SK-N-SH (cell line): ENCODE measurements at regions not wholly inside any gene's neighbourhood (a gene's known extent, or its start where the extent isn't known, plus 50 kb on each side); places are given as distances from the start of the nearest gene placed in this dataset.

Source experiments
- CTCF ChIA-PET: fragments of 300-600, 350-600 bp; formaldehyde crosslinking; extraction: SDS; loops from one replicate; lab custom pipeline; 2021; lab: Yijun Ruan, JAX
- POLR2A ChIA-PET: fragments of 350-600 bp; sonication (Branson Sonifier 250); formaldehyde crosslinking; extraction: SDS; loops from one replicate; lab custom pipeline; 2020; ENCODE audit warnings: antibody characterized with exemption, inconsistent platforms; lab: Yijun Ruan, JAX
- DNase-seq: peaks from one replicate; pipeline ENCODE4 v3.0.0; 2012
- H2AFZ ChIP-seq: fragments of 200-600 bp; sonication (generic); 2 replicates; pipeline ENCODE4 v1.8.1; 2016; ENCODE audit warnings: antibody characterized with exemption, mild to moderate bottlenecking, low read depth
- H3F3A ChIP-seq: fragments of 200-600 bp; sonication (generic); replicated peaks from 2 replicates; pipeline ENCODE3; 2016; ENCODE audit warnings: antibody characterized with exemption, mild to moderate bottlenecking; ENCODE audit not compliant: insufficient read depth
- H3K27ac ChIP-seq, 2 experiments: fragments of 200-500 bp in 1 of 2; fragments of 200-600 bp in 1 of 2; sonication (Bioruptor generic) in 1 of 2; sonication (generic), shearing (Covaris generic) in 1 of 2; 2 replicates each; pipeline versions ENCODE4 v1.5.1 to v1.6.1; 2014 to 2016; ENCODE audit warnings: low read depth in 2 of 2, inconsistent platforms in 1 of 2, low read length in 1 of 2, mild to moderate bottlenecking in 1 of 2, mixed read lengths in 1 of 2
- H3K27me3 ChIP-seq: fragments of 200-600 bp; sonication (generic), shearing (Covaris generic); 2 replicates; pipeline ENCODE4 v1.6.1; 2016; ENCODE audit warnings: mixed run types; ENCODE audit not compliant: insufficient read depth
- H3K36me3 ChIP-seq, 2 experiments: fragments of 200-500 bp in 1 of 2; fragments of 200-600 bp in 1 of 2; sonication (Bioruptor generic) in 1 of 2; sonication (generic) in 1 of 2; replicated peaks in 1 of 2; 2 replicates each; pipeline versions ENCODE3 to v1.5.1; 2014 to 2016; ENCODE audit warnings: low read length in 1 of 2, mild to moderate bottlenecking in 1 of 2; ENCODE audit not compliant: insufficient read depth in 2 of 2, control insufficient read depth in 1 of 2
- H3K4me1 ChIP-seq, 2 experiments: fragments of 200-500 bp in 1 of 2; fragments of 200-600 bp in 1 of 2; sonication (Bioruptor generic) in 1 of 2; sonication (generic), shearing (Covaris generic) in 1 of 2; 2 replicates each; pipeline versions ENCODE4 v1.5.1 to v1.6.1; 2014 to 2016; ENCODE audit warnings: low read depth in 1 of 2, low read length in 1 of 2, mixed run types in 1 of 2; ENCODE audit not compliant: insufficient read depth in 2 of 2, control insufficient read depth in 1 of 2
- H3K4me2 ChIP-seq: fragments of 200-600 bp; sonication (generic), shearing (Covaris generic); 2 replicates; pipeline ENCODE4 v1.6.1; 2017; ENCODE audit warnings: mixed run types
- H3K4me3 ChIP-seq, 2 experiments: fragments of 200-500 bp in 1 of 2; fragments of 200-600 bp in 1 of 2; sonication (Bioruptor generic) in 1 of 2; sonication (generic), shearing (Covaris generic) in 1 of 2; 2 replicates each; pipeline versions ENCODE4 v1.5.1 to v1.8.1; 2014 to 2016; ENCODE audit warnings: low read depth in 2 of 2, inconsistent platforms in 1 of 2, low read length in 1 of 2, mild to moderate bottlenecking in 1 of 2, mixed read lengths in 1 of 2, moderate library complexity in 1 of 2
- H3K79me2 ChIP-seq: fragments of 200-600 bp; sonication (generic); 2 replicates; pipeline ENCODE4 v1.8.1; 2017; ENCODE audit warnings: mild to moderate bottlenecking; ENCODE audit not compliant: insufficient read depth
- H3K9ac ChIP-seq: fragments of 200-600 bp; sonication (generic); 2 replicates; pipeline ENCODE4 v1.6.1; 2017; ENCODE audit warnings: mixed run types
- H3K9me2 ChIP-seq: fragments of 200-600 bp; sonication (generic); 2 replicates; pipeline ENCODE4 v1.6.1; 2017; ENCODE audit warnings: mixed run types
- H3K9me3 ChIP-seq: fragments of 200-600 bp; sonication (generic); 2 replicates; pipeline ENCODE4 v1.6.1; 2017; ENCODE audit warnings: mixed run types, mild to moderate bottlenecking, moderate library complexity
- H4K20me1 ChIP-seq: fragments of 200-600 bp; sonication (generic); 2 replicates; pipeline ENCODE4 v1.6.1; 2017; ENCODE audit warnings: mild to moderate bottlenecking, mixed run types; ENCODE audit not compliant: insufficient read depth
- CHD2 ChIP-seq: fragments of 150-350 bp; IDR thresholded peaks from 2 replicates; pipeline ENCODE4 v1.6.1; 2018; ENCODE audit warnings: low read length; ENCODE audit not compliant: partially characterized antibody
- FOSL2 ChIP-seq: IDR thresholded peaks from 2 replicates; pipeline ENCODE4 v1.4.0; 2012; ENCODE audit warnings: low read depth, mild to moderate bottlenecking, moderate library complexity, borderline replicate concordance
- JUND ChIP-seq: IDR thresholded peaks from 2 replicates; pipeline ENCODE4 v1.4.0; 2012
- RAD21 ChIP-seq: IDR thresholded peaks from 2 replicates; pipeline ENCODE4 v1.6.1; 2012; ENCODE audit warnings: mild to moderate bottlenecking, low read length
- ZBTB33 ChIP-seq: IDR thresholded peaks from 2 replicates; pipeline ENCODE4 v1.4.0; 2012; ENCODE audit warnings: low read depth, borderline replicate concordance
- WGBS: methylation state at CpG from one replicate; pipeline ENCODE4 v1.1.6; 2017; ENCODE audit warnings: low lambda C conversion rate; 5-methylcytosine and 5-hydroxymethylcytosine counted together

- TF ChIP-seq ZBTB33 = no peak
- TF ChIP-seq, all 33 proteins: peak for 0
- no peaks in the 10 kb centered on the region for H3K4me1 ChIP-seq
- H3K36me3 ChIP-seq = no peaks in the 10 kb centered on the region
- H3K4me2 ChIP-seq = no peak overlapping the region
- no peak overlapping the region for H3K9ac ChIP-seq
- H2AFZ ChIP-seq = no peak overlapping the region
- H4K20me1 ChIP-seq = no peaks in the 10 kb centered on the region
- no peaks in the 10 kb centered on the region for H3K27me3 ChIP-seq
- H3K9me3 ChIP-seq = no peaks in the 10 kb centered on the region
- no peaks in the 10 kb centered on the region for H3F3A ChIP-seq
- H3K9me2 ChIP-seq = no peaks in the 10 kb centered on the region
- DNase-seq = no peak
- POLR2A ChIA-PET = no interaction called here
- 75% methylated on average over 3 of the region's 4 CpGs for WGBS
- H3K27ac ChIP-seq = no peak overlapping the region
- CTCF ChIA-PET = no interaction called here
- H3K4me3 ChIP-seq = no peak overlapping the region
- no peaks in the 10 kb centered on the region for H3K79me2 ChIP-seq
Observed at GRCh38 chr9:78765861-78766260, 468.9 kb downstream of the PSAT1 start.

- Histone ChIP-seq H3K79me2 (no peaks in the 10 kb centered on the region), H3F3A (no peaks in the 10 kb centered on the region)
- TF ChIP-seq CHD2 = no peak
- TF ChIP-seq, all 33 proteins: peak for 0
- POLR2A ChIA-PET = no interaction called here
- DNase-seq = no peak
- Histone ChIP-seq H3K4me3 (no peak overlapping the region), H3K9me3 (no peaks in the 10 kb centered on the region), H2AFZ (no peak overlapping the region), H3K27me3 (no peaks in the 10 kb centered on the region), H3K27ac (no peak overlapping the region), H3K9ac (no peak overlapping the region), H4K20me1 (no peaks in the 10 kb centered on the region), H3K4me1 (no peaks in the 10 kb centered on the region), H3K4me2 (no peak overlapping the region), H3K36me3 (no peaks in the 10 kb centered on the region), H3K9me2 (no peaks in the 10 kb centered on the region)
- WGBS = 89% methylated on average over 7 of the region's 7 CpGs
- CTCF ChIA-PET = no interaction called here
Observed at GRCh38 chr9:78767490-78767889, 470.6 kb downstream of the PSAT1 start.

GRCh38 chr9:78769690-78770089 is 472.8 kb downstream of the PSAT1 start:
- Histone ChIP-seq H3K27me3 (no peaks in the 10 kb centered on the region), H3K79me2 (no peaks in the 10 kb centered on the region), H3K27ac (no peak overlapping the region), H3K9me3 (no peaks in the 10 kb centered on the region), H3K9me2 (no peaks in the 10 kb centered on the region), H3K9ac (no peak overlapping the region), H3K4me2 (no peak overlapping the region), H4K20me1 (no peaks in the 10 kb centered on the region), H3K4me3 (no peak overlapping the region), H3K36me3 (no peaks in the 10 kb centered on the region), H3F3A (no peaks in the 10 kb centered on the region), H3K4me1 (no peaks in the 10 kb centered on the region), H2AFZ (no peak overlapping the region)
- WGBS = 91% methylated on average over 2 of the region's 2 CpGs
- DNase-seq = no peak
- CTCF ChIA-PET = interaction anchor here (0.6 to 1.6 kb wide), 2 partner anchors 57 to 331 kb away, joined by 3 to 4 read pairs; no protein-coding TSS in a partner anchor
- TF ChIP-seq FOSL2 = no peak
- TF ChIP-seq JUND = no peak
- TF ChIP-seq RAD21 = no peak
- POLR2A ChIA-PET = no interaction called here
